A549 (cell line): ENCODE measurements at regions not wholly inside any gene's neighbourhood (a gene's known extent, or its start where the extent isn't known, plus 50 kb on each side); places are given as distances from the start of the nearest gene placed in this dataset.

ENCODE experiments used
- POLR2A ChIP-seq: IDR thresholded peaks from 2 replicates; pipeline ENCODE4 v1.6.1; 2012; ENCODE audit warnings: mild to moderate bottlenecking, low read length
- TF ChIP-seq, protein P1 (sequence below): IDR thresholded peaks from 2 replicates; pipeline ENCODE4 v1.6.1; 2012
- TF ChIP-seq, protein P2 (sequence below): fragments of >200 bp; sonication (Bioruptor Twin); formaldehyde crosslinking; IDR thresholded peaks from 3 replicates; pipeline ENCODE4 v1.5.1; 2016

DNA sequence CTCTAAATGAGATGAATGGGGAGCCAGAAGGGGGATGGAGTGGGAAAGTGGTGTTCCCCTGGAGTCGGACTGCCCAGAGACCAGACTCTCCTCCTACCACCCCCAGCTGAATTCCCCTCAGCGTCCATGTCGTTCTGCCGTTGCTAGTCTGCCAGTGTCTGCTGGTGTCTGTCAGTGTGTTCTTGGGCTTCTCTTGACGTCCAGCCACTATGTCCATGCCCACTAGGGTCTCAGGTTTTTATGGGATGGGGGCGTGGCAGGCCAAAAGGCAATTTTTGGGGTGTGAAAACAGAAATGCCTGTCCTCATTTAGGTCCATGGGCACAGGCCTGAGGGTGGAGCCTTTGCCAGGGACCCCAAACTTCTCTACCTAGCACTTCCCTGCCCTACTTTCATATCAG lies 589.6 kb downstream of the IGSF11 start:
- TF ChIP-seq, protein P1, sequence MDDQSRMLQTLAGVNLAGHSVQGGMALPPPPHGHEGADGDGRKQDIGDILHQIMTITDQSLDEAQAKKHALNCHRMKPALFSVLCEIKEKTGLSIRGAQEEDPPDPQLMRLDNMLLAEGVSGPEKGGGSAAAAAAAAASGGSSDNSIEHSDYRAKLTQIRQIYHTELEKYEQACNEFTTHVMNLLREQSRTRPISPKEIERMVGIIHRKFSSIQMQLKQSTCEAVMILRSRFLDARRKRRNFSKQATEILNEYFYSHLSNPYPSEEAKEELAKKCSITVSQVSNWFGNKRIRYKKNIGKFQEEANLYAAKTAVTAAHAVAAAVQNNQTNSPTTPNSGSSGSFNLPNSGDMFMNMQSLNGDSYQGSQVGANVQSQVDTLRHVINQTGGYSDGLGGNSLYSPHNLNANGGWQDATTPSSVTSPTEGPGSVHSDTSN = no peak
- no peak for TF ChIP-seq POLR2A
- TF ChIP-seq, protein P2, sequence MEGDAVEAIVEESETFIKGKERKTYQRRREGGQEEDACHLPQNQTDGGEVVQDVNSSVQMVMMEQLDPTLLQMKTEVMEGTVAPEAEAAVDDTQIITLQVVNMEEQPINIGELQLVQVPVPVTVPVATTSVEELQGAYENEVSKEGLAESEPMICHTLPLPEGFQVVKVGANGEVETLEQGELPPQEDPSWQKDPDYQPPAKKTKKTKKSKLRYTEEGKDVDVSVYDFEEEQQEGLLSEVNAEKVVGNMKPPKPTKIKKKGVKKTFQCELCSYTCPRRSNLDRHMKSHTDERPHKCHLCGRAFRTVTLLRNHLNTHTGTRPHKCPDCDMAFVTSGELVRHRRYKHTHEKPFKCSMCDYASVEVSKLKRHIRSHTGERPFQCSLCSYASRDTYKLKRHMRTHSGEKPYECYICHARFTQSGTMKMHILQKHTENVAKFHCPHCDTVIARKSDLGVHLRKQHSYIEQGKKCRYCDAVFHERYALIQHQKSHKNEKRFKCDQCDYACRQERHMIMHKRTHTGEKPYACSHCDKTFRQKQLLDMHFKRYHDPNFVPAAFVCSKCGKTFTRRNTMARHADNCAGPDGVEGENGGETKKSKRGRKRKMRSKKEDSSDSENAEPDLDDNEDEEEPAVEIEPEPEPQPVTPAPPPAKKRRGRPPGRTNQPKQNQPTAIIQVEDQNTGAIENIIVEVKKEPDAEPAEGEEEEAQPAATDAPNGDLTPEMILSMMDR = no peak
